ENCODE measurements at regions not wholly inside any gene's neighbourhood (a gene's known extent, or its start where the extent isn't known, plus 50 kb on each side); places are given as distances from the start of the nearest gene placed in this dataset.

- TF ChIP-seq POLR2A (IDR thresholded peaks at IDR 0.05): no peak
- TF ChIP-seq CTCF (IDR thresholded peaks at IDR 0.05): no peak
Measured at GRCh38 chr3:46112296-46112695, 85.0 kb upstream of the XCR1 start.
